GM21576 (cell line): ENCODE measurements at regions not wholly inside any gene's neighbourhood (a gene's known extent, or its start where the extent isn't known, plus 50 kb on each side); places are given as distances from the start of the nearest gene placed in this dataset.
"Not testable (repeated sequence)": the region's sequence is repeated elsewhere in the genome, so short reads cannot be mapped to it uniquely, and the experiment has no call there.

ENCODE experiments used
- ATAC-seq: cut with Tn5 transposase; IDR thresholded peaks from one replicate; pipeline ENCODE4 v1.9.1; 2021; ENCODE audit warnings: mild to moderate bottlenecking, moderate library complexity; ENCODE audit not compliant: unreplicated experiment

DNA sequence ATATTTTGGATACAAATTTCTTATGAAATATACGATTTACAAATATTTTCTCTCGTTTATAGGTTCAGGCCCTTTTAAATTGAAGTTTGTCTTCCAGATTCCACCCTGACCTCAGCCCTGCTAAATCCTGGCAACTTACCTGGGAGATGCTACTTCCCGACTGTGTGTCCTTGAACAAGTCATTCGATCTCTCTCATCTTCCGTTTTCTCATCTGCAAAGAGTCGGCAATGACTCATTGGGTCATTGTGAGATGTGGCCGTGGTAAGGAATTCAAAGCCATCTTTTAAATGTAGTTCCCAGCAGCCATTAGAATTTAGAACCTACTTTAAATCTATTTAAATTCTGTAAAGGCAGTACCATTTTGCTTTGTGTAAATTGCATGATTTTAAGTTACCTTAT is 72.5 kb downstream of the LHX2 start:
- no peak for ATAC-seq

DNA sequence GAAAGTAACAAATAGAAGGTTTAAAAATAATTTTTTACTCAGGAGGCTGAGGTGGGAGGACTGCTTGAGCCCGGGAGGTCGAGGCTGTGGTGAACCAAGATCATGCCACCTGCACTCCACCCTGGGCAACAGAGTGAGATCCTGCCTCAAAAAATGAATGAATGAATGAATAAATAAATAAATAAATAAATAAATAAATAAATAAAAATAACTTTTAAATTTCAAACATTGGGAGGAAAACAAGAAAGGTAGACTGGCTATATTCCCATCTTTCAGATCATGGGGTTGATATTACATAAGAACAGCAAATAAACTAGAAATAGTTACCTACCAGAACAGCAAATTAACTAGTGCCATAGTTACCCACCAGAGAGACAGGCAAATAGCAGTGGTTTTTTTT is 75.7 kb downstream of the LHX2 start:
- no peak for ATAC-seq

DNA sequence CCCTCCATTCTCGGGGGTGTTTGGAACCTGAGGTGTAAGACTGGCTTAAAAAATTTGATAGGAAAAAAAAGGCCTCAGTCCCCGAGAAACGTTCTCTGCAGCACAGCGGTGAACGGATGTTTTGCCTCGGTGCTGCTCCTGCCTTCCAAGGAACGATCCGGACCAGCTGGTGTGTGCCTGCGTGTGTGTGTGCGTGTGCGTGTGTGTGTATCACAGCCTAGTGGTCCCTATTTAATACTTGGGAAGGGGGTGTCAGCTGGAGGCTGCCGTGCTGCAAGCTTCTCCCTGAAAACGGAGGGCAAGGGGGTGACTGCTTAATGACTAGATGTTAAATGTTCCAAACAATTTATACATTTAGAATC is 76.9 kb downstream of the LHX2 start:
- no peak for ATAC-seq

DNA sequence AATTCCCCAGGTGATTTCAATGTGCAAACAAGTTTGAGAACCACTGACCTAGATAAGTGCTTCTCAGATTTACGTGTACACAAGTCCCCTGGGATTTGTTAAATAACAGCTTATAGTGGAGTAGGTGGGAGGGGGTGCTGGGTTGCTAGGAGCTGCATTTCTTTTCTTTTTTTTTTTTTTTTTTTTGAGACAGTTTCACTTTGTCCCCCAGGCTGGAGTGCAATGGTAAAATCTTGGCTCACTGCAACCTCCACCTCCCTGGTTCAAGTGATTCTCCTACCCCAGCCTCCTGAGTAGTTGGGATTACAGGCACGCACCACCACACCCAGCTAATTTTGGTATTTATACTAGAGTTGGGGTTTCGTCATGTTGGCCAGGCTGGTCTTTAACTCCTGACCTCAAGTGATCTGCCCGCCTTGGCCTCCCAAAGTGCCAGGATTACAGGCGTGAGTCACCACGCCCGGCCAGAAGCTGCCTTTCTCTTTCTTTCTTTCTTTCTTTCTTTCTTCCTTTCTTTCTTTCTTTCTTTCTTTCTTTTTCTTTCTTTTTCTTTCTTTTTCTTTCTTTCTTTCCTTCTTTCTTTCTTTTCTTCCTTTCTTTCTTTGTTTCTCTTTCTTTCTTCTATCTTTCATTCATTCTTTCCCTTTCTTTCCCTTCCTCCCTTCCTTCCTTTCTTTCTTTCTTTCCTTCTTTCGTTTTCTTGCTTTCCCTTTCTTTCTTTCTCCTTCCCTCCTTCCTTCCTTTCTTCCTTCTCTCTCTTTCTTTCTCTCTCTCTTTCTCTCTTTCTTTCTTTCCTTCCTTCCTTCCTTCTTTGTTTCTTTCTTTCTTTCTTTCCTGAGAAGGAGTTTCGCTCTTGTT is 78.3 kb downstream of the LHX2 start:
- not testable (repeated sequence) for ATAC-seq

DNA sequence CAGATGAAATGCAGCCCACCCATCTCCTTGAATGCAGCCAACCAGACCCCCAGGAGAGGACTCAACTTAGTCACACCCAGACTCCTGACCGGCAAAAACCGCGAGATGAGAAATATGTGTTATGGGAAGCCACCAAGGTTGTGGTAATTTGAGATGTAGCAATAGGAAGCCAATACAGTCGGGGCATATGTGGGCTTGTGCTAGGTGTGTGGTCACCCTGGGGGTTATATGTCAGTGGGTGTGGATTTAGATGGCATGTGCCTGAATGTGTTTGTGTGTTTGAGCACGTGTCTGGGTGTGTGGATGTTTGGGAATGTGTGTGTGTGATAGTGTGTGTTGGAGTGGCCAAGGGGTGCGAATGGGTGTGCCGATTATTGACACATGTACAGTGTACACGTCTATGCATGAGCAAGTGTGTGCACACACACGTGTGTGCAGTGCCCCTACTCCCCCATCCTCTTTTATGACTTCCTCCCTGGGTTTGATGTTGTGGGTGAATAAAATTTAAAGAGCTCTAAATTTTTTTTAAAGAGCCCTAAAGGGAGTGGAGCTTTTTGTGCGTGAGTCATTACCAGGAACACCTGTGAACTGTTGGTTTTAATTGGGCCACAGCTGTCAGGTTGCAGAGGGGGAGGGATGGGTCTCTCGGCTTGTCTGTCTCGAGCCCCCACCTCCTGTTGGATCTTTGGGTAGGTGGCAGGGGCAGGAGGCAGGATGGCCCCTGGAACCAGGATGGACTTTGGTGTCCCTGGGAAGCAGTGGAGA is 86.8 kb downstream of the LHX2 start:
- no peak for ATAC-seq

DNA sequence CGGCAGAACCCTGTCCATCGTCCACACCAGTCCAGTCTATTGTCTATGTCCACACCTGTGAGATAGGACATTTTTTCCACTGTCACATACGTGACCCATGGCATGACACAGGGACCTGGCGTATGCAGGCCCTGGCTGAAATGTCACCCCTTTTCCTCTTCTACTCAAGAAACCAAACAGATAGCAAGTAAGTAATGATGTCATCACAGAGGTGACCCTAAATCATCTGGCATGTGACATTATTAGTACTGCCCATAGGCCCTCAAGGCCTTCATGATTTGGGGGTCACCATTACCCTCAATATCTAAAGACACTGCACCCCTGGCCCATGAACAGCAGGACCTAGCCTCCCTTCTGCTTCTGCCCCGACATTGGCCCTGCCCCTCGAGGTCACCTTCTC is 88.3 kb downstream of the LHX2 start:
- ATAC-seq: no peak

DNA sequence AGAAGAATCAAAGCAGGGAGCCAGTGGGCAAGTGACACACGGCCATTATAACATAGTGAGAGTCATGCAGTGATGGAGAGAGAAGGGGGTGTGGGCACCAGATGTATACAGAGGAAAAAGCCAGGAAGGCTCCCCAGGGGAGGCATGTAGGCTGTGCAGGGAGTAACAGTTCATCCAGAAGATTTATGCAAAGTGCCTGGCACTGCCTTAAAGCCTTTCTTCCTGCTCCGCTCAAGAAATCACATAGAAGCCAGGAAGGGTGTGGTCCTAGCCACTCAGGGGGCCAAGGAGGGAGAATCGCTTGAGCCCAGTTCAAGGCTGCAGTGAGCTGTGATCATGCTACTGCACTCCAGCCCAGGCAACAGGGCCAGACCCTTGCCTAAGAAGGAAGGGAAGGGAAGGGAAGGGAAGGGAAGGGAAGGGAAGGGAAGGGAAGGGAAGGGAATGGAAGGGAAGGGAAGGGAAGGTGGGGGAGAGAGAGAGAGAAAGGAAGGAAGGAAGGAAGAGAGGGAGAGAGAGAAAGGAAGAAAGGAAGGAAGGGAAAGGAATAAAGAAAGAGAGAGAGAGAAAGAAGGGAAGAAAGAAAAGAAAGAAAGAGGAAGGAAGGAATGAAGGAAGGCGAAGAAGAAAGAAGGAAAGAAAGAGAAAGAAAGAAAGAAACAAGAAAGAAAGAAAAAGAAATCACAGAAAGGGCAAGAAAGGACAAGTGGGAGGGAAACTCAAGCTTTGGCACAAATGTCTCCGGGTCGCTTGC is 89.8 kb downstream of the LHX2 start:
- no peak for ATAC-seq

DNA sequence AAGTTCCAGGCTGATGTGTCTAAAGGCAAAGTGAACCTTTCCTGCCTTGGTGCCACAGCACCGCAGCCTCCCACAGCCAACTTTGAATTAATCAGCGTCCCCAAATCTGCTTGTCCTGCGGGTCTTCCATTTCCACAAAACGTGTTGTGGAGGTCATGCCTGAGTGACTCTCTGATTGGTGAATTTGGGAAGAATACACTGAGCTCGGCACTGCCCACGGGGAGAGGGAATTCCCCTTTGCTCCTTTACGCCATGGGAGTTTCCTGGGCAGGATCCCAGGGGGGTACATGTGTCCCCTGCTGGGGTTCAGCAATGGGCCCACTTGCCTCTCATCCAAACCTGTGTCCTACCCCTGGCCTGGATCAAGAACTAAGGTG is 90.4 kb downstream of the LHX2 start:
- no peak for ATAC-seq

DNA sequence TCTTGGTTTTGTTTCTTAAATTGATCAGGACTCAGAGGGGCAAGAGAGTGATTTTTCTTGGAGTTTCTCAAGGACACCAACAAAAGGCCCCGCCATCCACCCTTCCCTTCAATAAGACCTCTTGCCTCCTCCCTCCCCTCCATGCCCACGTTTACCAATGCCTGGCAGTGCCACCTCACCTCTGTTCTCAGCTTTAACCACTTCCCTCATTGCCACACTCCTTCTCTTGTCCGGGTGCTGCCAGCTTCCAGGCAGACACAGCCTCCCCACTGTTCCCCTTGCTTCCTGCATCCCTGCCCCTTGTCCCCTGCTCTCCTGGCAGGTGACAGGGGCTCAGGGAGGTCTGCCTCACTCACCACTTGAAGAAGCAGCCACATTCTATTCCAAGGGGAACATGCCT is 90.8 kb downstream of the LHX2 start:
- ATAC-seq: no peak

DNA sequence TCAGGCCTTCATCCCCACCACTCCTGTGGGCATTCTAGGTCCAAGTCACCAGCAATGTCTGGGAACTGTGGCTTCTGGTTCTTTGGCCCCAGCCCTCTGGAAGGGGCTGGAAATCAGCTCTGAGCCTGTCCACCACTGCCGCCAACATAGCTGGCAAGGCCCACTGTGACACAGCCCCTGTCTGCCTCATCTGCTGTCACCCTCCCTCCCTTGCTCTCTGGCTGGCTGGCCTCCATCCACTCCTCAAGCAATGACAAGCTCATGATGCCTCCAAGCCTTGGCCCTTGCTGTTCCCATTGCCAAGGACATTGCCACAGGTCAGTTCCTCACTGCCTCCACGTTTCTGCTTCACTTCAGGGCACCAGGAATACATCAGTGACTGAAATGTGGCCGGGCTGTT is 93.7 kb downstream of the LHX2 start:
- no peak for ATAC-seq

DNA sequence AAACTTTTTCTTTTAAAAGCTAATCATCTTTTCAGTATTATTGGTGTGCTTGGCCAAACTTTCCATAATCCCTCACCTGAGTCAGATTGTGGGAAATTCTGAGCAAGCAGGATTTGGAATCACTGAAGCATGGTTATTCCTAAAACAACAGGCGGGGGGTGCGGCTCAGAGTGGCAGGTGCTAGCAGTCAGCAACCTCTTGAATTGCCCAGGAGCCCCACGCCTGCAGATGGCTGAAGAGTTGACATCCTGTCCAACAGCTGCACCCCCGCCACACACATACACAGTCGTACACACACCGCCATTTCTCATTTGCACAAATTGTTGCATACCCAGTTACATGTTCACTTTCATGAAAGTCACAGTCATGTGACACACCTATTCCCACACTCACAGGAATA is 96.6 kb downstream of the LHX2 start:
- no peak for ATAC-seq

DNA sequence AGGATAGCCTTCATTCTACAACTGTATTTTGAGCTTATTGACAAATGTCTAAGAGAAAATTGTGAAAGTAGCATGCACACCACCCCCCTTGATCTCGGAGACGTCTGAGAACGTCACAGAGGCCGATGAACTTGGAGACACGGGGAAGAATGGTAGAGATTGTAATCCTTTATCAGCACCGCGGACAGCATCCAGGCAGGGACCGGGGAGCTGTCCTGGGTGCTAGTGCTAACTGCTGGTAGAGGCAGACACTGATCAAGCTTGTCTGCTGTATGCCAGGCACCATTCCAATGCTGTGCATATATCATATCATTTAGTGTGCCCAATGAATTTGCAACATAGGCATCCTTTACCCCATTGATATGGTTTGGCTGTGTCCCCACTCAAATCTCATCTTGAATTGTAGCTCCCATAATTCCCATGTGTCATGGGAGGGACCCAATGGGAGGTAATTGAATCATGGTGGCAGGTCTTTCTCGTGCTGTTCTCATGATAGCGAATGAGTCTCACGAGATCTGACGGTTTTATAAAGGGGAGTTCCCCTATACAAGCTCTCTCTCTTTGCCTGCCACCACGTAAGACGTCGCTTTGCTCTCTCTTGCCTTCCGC is 98.8 kb downstream of the LHX2 start:
- ATAC-seq: no peak

DNA sequence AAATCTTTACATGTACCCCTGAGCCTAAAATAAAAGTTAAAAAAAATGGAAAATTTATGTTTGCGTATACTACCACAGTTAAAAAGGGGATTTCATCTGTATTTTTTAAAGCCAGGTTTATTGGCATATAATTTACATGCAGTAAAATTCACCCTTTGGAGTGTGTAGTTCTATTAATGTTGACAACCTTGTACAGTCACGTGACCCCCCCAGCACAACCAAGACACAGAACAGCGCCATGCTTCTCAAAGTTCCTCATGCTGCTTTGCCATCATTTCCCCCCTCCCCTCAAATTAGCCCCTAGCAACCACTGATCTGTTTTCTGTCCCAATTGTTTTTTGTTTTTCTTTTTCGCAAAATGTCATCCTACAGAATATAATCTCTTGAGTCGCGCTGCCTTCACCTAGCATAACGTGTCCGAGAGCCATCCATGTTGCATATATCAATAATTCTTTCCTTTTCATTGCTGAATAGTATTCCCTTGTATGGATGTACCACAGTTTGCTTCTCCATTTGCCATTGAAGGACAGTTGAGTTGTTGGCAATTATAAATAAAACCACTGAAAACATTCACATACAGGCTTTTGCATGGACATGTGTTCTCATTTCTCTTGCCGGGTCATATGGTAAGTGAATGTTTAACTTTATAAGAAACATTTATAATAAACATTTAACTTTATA is 105.3 kb downstream of the LHX2 start:
- ATAC-seq: no peak

DNA sequence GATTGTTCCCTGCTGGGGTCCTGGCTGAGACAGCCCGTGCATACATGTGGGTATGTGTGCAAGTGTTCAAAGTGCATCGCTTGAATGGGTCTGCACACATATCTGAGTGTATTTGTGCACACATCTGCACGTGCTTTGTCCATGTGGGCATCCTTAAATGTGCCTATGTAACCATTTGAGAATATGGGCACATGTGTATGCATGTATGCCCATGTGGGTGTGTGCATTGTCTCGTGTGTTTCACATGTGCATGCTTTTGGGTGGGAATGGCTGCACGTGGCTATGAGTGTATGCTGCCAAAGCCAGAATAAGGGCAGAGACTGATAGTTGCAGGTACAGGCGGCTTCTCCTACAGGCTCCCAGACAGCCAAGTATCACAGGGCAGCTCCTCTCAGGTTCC is 107.3 kb downstream of the LHX2 start:
- ATAC-seq: no peak

DNA sequence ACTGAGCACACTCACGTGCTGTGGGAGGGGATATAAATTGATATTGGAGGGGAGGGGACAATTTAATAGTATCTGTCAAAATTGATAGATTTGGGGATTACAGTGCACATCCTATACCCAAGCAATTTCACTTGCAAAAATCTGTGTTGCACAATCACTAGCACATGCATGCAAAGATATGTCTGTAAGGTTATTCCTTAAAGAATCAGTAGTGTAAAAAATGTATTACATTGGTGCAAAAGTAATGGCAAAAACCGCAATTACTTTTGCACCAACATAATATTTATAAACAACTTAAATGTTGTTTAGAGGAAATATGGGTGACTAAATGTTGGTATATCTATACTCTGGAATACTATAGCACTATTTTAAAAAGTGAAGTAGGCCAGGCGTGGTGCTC is 108.7 kb downstream of the LHX2 start:
- ATAC-seq: no peak

DNA sequence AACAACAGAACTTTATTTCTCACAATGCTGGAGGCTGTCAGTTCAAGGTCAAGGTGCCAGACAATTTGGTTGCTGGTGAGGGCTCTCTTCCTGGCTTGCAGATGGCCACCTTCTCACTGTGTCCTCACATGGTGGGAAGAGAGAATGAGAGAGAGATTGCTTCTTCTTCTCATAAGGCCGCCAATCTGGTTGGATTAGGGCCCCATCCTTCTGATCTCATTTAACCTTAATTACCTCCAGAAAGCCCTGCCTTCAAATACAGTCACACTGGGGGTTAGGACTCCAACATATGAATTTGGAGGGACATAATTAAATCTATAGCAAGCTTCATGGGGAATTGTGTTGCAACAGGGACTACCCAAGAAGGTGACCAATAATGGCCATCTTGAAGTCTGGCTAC is 110.2 kb downstream of the LHX2 start:
- no peak for ATAC-seq

DNA sequence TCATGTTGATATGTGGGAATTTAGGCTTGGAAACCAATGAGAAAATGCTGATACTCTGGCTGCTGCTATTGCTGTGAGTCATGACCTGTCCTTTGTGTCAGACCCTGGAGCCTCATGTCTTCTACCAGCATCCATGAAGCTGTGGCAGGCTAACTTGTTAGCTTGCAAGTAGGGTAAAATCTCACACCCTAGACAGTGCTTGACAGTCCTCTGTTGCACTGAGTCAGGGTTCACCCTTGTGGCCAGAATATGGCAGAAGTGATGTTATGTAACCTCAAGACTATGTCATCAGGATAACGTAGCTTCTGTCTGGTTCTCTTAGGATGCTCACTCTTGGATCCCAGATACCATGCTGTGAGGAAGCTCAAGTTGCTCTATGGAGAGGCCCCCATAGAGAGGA is 110.8 kb downstream of the LHX2 start:
- ATAC-seq: no peak

DNA sequence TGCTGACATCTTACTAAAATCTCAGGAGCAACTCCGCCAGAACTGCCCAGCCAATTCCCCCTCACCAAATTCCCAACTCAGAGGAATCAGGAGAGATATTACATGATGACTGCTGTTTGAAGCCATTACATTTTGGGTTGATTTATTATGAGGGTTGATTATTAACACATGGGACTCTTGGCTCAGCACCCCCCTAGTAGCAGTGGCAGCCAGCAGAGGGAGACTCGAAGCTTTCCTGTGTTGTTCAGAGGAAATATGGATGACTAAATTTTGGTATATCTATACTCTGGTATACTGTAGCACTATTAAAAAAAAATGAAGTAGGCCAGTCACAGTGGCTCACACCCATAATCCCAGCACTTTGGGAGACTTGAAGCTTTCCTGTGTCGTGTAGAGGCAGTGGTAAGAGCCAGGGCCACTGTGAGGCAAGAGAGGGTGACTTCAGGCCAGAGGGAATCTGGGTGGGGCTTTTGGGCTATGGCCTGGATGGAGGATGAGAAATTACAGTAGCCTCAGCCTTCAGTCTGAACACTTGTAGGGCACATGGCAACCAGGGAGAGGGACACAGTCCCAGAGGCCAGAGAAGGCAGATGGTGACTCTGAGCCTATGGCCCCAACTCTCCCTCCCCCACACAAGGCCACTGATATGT is 111.4 kb downstream of the LHX2 start:
- ATAC-seq: no peak

DNA sequence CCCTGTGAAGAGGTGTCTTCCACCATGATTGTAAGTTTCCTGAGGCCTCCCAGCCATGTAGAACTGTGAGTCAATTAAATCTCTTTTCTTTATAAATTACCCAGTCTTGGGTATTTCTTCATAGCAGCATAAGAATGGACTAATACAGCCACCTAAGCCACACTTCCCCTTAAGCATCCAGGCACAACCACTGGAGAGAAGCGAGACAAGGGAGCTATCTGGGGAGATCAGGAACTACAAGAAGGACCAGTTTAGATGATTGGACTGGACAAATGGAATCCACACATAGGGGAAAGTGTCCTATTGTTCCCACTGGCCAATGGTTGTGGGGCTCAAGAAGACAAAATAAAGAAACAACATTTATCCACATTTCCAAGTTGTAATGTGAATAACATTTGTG is 112.1 kb downstream of the LHX2 start:
- not testable (repeated sequence) for ATAC-seq
